Neural cell (in vitro differentiated cells): ENCODE measurements at regions not wholly inside any gene's neighbourhood (a gene's known extent, or its start where the extent isn't known, plus 50 kb on each side); places are given as distances from the start of the nearest gene placed in this dataset.

Experiments used
- CTCF ChIP-seq: fragments of 450-650 bp; IDR thresholded peaks from 2 replicates; pipeline ENCODE4 v1.5.1; 2014; ENCODE audit warnings: antibody characterized with exemption, mild to moderate bottlenecking, moderate library complexity; ENCODE audit not compliant: poor library complexity, severe bottlenecking
- EP300 ChIP-seq: fragments of 450-650 bp; conservative IDR thresholded peaks from 2 replicates; pipeline ENCODE4 v1.6.1; 2014; ENCODE audit warnings: antibody characterized with exemption, mild to moderate bottlenecking, moderate library complexity; ENCODE audit not compliant: poor library complexity, severe bottlenecking
- EZH2 ChIP-seq: fragments of 200-600, 300-800 bp; shearing (Covaris generic), sonication (generic); IDR thresholded peaks from 2 replicates; pipeline ENCODE4 v1.6.1; 2014; ENCODE audit warnings: antibody characterized with exemption, low read length, borderline replicate concordance, mild to moderate bottlenecking; ENCODE audit not compliant: insufficient read depth, poor library complexity, severe bottlenecking
- MXI1 ChIP-seq: fragments of 450-650 bp; conservative IDR thresholded peaks from 2 replicates; pipeline ENCODE4 v1.6.1; 2014; ENCODE audit warnings: antibody characterized with exemption, mild to moderate bottlenecking; ENCODE audit not compliant: poor library complexity, severe bottlenecking
- POLR2AphosphoS5 ChIP-seq: IDR thresholded peaks from 2 replicates; pipeline ENCODE4 v1.6.1; 2012
- REST ChIP-seq: IDR thresholded peaks from 2 replicates; pipeline ENCODE4 v1.6.1; 2012; ENCODE audit warnings: borderline replicate concordance

GRCh38 chr20:7379621-7380220 lies 560.5 kb downstream of the HAO1 start:
- no peak for TF ChIP-seq EP300
- TF ChIP-seq CTCF, result no peak
- TF ChIP-seq REST, result no peak
- no peak for TF ChIP-seq POLR2AphosphoS5
- TF ChIP-seq EZH2, result no peak
- TF ChIP-seq MXI1, result no peak
